ENCODE measurements at regions not wholly inside any gene's neighbourhood (a gene's known extent, or its start where the extent isn't known, plus 50 kb on each side); places are given as distances from the start of the nearest gene placed in this dataset.
A peak's percentile ranks its signal among the peaks of the same experiment; 100 is the strongest.

DNA sequence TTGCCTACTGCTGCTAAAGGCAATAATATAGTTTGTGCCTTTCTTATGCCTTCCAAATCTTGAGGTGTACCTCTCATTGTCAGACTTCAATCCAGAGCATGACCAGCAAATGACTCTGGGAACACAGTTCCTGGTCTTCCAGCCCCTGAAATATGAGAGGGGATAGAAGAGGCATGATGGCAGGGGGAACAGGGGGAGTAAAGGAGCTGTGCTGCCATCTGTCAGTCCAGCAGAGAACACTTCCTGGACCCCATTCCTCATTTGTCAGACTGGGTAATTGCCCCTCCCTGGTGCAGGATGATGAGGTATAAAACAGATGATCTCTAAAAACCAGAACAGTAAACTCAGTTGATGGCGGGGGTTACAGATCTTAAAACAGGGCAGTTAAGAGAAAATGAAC lies 618.7 kb downstream of the DIAPH3 start:
- peaks cover 11% of the 10 kb centered on the region for H3K4me1 ChIP-seq (ENCODE audit: insufficient read depth, low read length, poor library complexity, severe bottlenecking)
- no peak overlapping the region for H3K9ac ChIP-seq (ENCODE audit: low read depth, low read length, poor library complexity, severe bottlenecking)
- 0 out of 2 replicates have a peak overlapping the region, but pooled peaks have one; percentile 53 for H2AFZ ChIP-seq (ENCODE audit: low read length)
- H4K20me1 ChIP-seq (ENCODE audit: insufficient read depth, low read length, poor library complexity, severe bottlenecking), result no peaks in the 10 kb centered on the region
- H3K4me3 ChIP-seq (ENCODE audit: low read length, poor library complexity, severe bottlenecking), result no peak overlapping the region
- no peaks in the 10 kb centered on the region for H3F3A ChIP-seq (ENCODE audit: low read depth)
- no peaks in the 10 kb centered on the region for H3K9me2 ChIP-seq (replicated peaks; ENCODE audit: low read depth, low read length)
- no peak overlapping the region for H3K4me2 ChIP-seq (ENCODE audit: low read depth, low read length, poor library complexity, severe bottlenecking)
- TF ChIP-seq, protein P1, sequence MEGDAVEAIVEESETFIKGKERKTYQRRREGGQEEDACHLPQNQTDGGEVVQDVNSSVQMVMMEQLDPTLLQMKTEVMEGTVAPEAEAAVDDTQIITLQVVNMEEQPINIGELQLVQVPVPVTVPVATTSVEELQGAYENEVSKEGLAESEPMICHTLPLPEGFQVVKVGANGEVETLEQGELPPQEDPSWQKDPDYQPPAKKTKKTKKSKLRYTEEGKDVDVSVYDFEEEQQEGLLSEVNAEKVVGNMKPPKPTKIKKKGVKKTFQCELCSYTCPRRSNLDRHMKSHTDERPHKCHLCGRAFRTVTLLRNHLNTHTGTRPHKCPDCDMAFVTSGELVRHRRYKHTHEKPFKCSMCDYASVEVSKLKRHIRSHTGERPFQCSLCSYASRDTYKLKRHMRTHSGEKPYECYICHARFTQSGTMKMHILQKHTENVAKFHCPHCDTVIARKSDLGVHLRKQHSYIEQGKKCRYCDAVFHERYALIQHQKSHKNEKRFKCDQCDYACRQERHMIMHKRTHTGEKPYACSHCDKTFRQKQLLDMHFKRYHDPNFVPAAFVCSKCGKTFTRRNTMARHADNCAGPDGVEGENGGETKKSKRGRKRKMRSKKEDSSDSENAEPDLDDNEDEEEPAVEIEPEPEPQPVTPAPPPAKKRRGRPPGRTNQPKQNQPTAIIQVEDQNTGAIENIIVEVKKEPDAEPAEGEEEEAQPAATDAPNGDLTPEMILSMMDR (conservative IDR thresholded peaks at IDR 0.05; ENCODE audit: low read length), result peak; percentile 56
- TF ChIP-seq EZH2phosphoT487 (IDR thresholded peaks at IDR 0.05; ENCODE audit: borderline replicate concordance), result no peak
- no peaks in the 10 kb centered on the region for H3K79me2 ChIP-seq (ENCODE audit: insufficient read depth, low read length)
- no peaks in the 10 kb centered on the region for H3K27me3 ChIP-seq (ENCODE audit: insufficient read depth, low read length, poor library complexity, severe bottlenecking)
- H3K9me3 ChIP-seq (ENCODE audit: insufficient read depth, low read depth, low read length), result 0 out of 2 replicates have a peak, but pooled peaks cover under 1% of the 10 kb centered on the region
- H3K36me3 ChIP-seq (ENCODE audit: insufficient read depth, low read length), result no peaks in the 10 kb centered on the region

DNA sequence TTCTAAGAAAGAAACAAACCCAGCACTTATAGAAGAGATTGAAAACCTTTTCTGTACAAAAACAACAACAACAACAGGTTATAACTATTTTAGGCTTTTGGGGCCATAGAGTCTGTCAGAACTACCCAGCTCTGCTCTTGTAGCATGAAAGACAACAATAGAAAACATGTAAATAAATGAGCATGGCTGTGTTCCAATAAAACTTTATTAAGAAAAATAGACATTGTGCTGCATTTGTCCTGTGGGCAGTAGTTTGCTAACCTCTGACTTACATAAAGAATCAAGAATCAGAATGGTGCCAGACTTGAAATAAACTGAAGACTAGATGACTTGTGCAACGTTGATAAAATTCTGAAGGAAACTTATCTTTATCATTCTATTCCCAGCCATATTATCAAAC lies 617.5 kb downstream of the DIAPH3 start:
- no peaks in the 10 kb centered on the region for H3K36me3 ChIP-seq (ENCODE audit: insufficient read depth, low read length)

DNA sequence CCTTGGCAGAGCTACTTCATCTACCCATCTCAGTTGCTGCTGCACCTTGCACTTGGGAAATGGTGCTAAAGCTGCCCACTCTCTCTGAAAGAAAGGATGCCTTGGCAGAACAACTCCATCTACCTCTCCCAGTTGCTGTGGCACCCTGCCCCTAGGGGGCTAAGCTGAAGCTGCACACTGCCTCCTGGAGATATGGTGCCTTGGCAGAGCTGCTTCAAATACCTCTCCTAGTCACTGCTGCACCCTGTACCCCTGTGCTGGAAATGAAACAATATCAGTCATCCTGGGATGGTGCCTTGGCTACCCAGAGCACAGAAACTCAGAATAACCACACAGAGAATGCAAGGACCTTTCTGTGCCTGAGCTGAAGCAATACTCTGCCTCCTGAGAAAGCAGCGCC lies 615.8 kb downstream of the DIAPH3 start:
- no peak for TF ChIP-seq EZH2phosphoT487 (IDR thresholded peaks at IDR 0.05; ENCODE audit: borderline replicate concordance)
- TF ChIP-seq, protein P1 (conservative IDR thresholded peaks at IDR 0.05; ENCODE audit: low read length), result peak; percentile 61
- Histone ChIP-seq H3K4me3 (ENCODE audit: low read length, poor library complexity, severe bottlenecking) (no peak overlapping the region), H3K79me2 (ENCODE audit: insufficient read depth, low read length) (no peaks in the 10 kb centered on the region), H3F3A (ENCODE audit: low read depth) (no peaks in the 10 kb centered on the region), H3K9ac (ENCODE audit: low read depth, low read length, poor library complexity, severe bottlenecking) (no peak overlapping the region), H2AFZ (ENCODE audit: low read length) (no peak overlapping the region), H3K4me2 (ENCODE audit: low read depth, low read length, poor library complexity, severe bottlenecking) (no peak overlapping the region), H3K9me3 (ENCODE audit: insufficient read depth, low read depth, low read length) (0 out of 2 replicates have a peak, but pooled peaks cover 9% of the 10 kb centered on the region), H3K36me3 (ENCODE audit: insufficient read depth, low read length) (no peaks in the 10 kb centered on the region), H3K27me3 (ENCODE audit: insufficient read depth, low read length, poor library complexity, severe bottlenecking) (no peaks in the 10 kb centered on the region), H3K4me1 (ENCODE audit: insufficient read depth, low read length, poor library complexity, severe bottlenecking) (peaks cover 11% of the 10 kb centered on the region), H4K20me1 (ENCODE audit: insufficient read depth, low read length, poor library complexity, severe bottlenecking) (no peaks in the 10 kb centered on the region), H3K9me2 (replicated peaks; ENCODE audit: low read depth, low read length) (no peaks in the 10 kb centered on the region)

More for the DNA sequence above, 617.5 kb downstream of the DIAPH3 start:
- H3F3A ChIP-seq (ENCODE audit: low read depth), result no peaks in the 10 kb centered on the region
- H3K27me3 ChIP-seq (ENCODE audit: insufficient read depth, low read length, poor library complexity, severe bottlenecking), result no peaks in the 10 kb centered on the region
- H2AFZ ChIP-seq (ENCODE audit: low read length), result no peak overlapping the region
- H3K4me2 ChIP-seq (ENCODE audit: low read depth, low read length, poor library complexity, severe bottlenecking), result no peak overlapping the region
- no peak overlapping the region for H3K9ac ChIP-seq (ENCODE audit: low read depth, low read length, poor library complexity, severe bottlenecking)
- no peaks in the 10 kb centered on the region for H3K9me2 ChIP-seq (replicated peaks; ENCODE audit: low read depth, low read length)
- no peaks in the 10 kb centered on the region for H4K20me1 ChIP-seq (ENCODE audit: insufficient read depth, low read length, poor library complexity, severe bottlenecking)
- H3K4me1 ChIP-seq (ENCODE audit: insufficient read depth, low read length, poor library complexity, severe bottlenecking), result peaks cover 11% of the 10 kb centered on the region
- no peaks in the 10 kb centered on the region for H3K79me2 ChIP-seq (ENCODE audit: insufficient read depth, low read length)
- 0 out of 2 replicates have a peak, but pooled peaks cover 9% of the 10 kb centered on the region for H3K9me3 ChIP-seq (ENCODE audit: insufficient read depth, low read depth, low read length)
- H3K4me3 ChIP-seq (ENCODE audit: low read length, poor library complexity, severe bottlenecking), result no peak overlapping the region
- TF ChIP-seq EZH2phosphoT487 (IDR thresholded peaks at IDR 0.05; ENCODE audit: borderline replicate concordance), result no peak
- TF ChIP-seq, protein P1 (conservative IDR thresholded peaks at IDR 0.05; ENCODE audit: low read length), result no peak
